ENCODE measurements at regions not wholly inside any gene's neighbourhood (a gene's known extent, or its start where the extent isn't known, plus 50 kb on each side); places are given as distances from the start of the nearest gene placed in this dataset.

DNA sequence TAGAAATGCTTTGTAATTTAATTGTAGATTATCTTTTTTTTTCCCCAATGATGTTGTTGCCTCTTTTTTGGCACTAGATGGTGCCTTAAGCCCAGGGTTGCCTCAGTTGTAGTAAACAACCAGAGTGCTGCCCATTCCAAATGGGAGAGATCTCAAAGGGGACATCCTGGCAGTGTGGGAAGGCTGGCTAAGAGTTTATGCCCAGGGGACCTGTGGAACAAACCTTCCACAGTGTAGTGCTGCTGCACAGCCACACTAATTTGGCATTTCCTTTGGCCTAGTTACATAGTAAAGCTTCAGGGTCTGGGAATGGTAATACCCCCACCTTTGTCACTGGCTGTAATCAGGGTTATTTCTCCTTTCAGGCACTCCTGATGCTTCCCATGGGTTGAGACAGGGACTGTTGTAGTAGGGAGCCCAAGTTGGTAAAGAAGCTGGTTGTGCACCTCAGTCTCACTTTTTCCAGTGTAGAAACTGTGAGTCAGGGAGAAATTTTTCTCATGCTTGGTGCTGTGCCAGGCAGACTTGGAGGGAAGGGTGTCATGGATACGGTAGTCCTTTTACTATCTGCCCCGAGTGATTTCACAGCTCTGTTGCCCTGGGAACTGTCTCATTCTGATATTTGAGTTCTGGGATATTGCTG lies 177.8 kb upstream of the ECI2 start:
- DNase-seq: peak; percentile 54

DNA sequence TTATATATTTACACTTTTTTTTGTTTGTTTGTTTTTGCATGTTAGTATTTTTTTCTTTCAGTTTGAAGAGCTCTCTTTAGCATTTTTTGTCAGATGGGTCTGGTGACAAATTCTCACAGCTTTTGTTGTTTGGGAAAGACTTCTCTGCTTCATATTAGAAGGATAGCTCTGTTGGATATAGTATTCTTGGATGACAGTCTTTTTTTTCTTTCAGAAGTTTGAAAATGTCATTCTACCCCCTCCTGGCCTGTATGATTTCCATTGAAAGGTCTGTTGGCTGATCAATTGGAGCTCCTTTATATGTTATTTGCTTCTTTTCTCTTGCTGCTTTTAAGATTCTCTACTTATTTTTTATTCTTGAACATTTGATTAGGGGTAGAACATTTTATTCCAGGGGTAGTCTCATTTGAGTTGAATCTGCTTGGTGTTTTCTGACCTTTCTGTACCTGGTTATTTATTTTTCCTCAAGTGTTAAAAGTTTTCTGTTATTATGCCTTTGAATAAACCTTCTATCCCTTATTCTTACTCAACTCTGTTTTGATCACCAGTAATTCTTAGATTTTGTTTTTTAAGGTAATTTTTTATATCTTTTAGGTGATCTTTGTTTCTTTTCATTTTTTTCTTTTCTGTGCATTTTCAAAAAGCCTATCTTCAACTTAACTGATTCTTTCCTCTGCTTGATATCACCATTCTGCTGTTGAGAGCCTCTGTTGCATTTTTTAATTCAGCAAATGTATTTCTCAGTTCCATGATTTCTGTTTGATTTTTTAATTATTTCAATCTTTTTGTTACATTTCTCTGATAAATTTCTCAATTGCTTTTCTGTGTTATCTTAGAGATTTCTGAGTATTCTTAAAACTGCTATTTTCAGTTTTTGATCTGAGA lies 176.8 kb upstream of the ECI2 start:
- no peak for DNase-seq

GRCh38 chr6:4309540-4309939 lies 174.2 kb upstream of the ECI2 start:
- DNase-seq: no peak

GRCh38 chr6:4308364-4308763 lies 173.0 kb upstream of the ECI2 start:
- no peak for DNase-seq

DNA sequence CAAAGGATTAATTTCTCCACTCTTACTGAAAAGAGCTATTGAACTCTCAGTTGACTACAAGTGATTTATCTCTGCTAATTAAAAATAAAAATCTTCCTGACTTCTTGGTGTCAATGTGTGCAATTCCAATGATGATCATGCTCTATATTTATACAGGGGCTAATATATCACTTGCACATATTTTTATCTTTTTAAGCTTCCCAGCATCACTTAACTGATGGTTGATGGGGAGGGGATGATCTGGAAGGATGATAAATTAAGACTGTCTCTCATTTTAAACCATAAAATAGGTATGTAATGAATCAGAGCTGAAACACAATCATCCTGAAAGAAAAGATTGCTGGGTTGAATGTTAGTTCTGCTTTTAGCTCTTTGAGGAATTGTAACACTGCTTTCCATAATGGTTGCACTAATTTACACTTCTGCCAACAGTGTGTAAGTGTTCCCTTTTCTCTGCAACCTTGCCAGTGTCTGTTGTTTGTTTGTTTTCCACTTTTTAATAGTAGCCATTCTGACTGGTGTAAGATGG lies 169.6 kb upstream of the ECI2 start:
- no peak for DNase-seq

DNA sequence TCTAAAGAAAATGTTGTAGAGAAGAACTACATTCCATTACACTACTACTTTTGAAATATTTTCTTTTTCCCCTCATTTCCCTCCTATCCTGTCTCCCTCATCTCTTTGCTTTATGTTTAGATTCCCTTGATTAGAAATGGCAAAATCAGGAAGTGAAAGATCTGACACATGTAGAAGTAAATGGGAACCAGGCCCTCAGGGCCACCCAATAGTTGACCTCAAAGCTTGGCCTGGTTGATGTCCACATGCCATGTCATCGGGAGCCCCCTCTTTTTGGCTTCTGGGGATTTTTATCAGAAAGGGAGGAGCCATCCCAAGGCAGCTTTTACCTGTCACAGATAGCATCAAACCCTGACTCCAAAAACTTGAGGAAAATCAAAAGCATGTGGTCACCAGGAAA lies 168.3 kb upstream of the ECI2 start:
- no peak for DNase-seq

- DNase-seq: no peak
These were observed 167.1 kb upstream of the ECI2 start for GRCh38 chr6:4302524-4302923.

DNA sequence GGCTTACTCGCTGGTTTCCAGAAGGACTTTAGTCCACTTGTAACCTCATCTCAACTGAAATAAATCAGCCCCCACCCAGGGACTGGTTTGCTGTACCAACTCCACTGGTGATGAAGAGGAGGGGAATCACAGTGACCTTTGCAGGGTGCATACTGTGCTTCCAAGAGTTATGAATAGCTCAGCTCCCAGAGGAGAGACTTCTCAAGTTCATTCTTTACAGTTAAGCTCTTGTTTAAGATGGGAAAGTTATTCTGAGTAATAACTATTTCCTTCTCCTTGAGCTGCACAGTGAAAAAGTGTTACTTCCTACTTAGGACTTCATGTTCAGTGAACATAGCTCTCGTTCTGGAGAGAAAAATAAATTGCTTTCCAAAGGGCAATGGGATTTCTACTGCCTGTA lies 166.5 kb upstream of the ECI2 start:
- DNase-seq: no peak

DNA sequence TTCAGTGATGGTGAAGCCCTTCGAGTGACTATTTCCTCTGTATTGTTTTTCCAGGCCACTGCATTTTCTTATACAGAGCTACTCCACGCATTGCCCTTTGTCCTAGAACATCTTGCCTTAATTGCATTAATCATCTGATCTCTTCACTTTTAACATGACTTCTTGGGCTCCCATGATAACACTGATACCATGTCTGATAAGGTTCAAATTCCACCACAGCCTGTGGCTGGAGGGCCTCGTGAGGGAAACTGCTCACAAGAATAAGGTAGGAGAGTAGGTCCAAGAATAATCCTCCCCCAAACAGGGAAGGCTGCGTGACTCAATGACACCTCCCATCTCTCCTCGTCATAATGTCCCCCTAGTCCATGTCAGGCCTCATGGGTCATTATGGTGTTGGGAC lies 165.5 kb upstream of the ECI2 start:
- no peak for DNase-seq

DNA sequence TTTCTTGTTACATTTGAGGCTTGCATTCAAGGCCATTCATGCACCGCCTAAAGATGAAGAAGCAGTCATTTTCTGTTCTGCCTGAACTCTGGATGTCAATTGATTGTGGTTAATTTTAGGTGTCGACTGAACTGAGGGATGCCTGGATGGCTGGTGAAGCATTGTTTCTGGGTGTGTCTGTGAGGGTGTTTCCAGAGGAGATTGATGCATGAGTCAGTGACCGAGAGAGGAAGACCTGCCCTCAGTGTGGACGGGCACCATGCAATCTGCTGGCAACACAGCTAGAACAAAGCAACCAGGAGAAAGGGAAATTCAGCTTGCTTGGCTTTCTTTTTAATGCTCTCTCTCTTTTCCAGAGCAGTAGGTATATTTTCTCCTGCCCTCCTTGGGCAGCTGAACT lies 164.1 kb upstream of the ECI2 start:
- DNase-seq: no peak

DNA sequence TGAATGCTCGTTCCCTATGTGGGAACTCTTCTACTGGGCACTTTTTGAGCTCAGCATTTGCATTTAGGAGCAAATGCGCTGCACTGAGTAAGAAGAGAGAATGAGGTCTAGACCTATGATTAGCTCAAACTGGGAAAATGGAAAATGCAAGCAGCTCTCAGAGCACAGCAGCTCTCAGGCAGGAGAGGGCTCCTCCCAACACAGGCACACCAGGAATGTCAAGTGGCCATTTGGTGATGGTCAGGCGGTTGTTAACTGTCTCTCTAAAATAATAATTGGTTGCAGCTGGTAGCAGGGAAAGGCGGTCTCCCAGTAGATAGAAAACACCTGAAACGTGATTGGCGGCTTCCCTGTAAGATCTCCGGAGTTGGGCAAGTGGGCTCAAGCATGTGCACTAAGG lies 162.0 kb upstream of the ECI2 start:
- no peak for DNase-seq

GRCh38 chr6:4296552-4296951 lies 161.2 kb upstream of the ECI2 start:
- no peak for DNase-seq

GRCh38 chr6:4295783-4296155 lies 160.4 kb upstream of the ECI2 start:
- DNase-seq: no peak

DNA sequence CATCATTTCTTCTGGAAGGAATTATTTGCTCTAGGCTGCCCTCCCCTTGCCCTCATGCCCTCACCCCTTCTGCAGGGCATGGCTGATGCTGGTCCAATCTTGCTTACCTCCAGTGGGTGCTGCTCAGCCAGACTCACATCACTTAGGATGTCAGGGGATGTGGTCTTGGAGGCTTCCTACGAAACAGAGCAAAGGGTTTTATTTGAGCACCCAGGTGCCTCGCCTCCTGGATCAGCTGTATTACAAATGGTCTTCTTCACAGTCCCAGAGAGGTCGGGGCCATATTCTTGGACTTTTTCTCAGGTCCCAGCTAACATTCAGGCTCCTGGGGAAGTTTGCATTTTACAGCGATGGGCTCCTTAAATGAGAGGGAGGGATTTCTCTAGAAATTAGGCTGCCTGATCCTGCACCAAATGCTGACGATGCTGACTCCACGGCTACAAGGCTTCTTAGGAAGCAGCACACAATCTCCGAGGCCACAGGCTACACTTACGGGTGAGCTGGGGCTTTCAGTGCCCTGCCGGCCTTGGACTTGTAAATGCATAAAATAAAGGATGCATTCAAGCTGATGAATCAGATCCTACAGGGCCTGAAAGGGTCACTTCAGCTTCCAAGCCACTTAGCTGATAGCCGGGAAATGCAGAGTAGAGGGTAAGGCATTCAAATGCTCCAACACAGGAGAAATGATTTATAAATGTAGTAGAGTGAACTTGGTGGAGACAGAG lies 159.8 kb upstream of the ECI2 start:
- no peak for DNase-seq

DNA sequence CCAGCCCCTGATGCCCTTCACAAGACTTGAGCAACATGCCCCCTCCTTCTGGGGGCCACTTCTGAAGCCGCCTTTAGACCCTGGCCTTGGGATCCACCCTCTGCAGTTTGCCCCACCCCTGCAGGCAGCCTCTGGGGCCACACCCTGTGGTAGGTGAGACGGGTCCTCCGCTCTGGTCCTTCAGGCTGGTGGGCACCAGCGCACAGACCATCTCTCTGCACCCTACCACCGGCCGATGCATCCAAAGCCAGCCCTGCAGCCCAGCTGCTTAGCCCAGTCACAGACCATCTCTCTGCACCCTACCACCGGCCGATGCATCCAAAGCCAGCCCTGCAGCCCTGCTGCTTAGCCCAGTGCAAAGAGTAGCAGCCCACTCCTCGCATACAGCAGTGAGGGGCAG lies 159.3 kb upstream of the ECI2 start:
- no peak for DNase-seq

GRCh38 chr6:4291453-4292403 lies 156.4 kb upstream of the ECI2 start:
- DNase-seq: no peak

- DNase-seq: no peak
These were observed 154.5 kb upstream of the ECI2 start for GRCh38 chr6:4289770-4290320.

GRCh38 chr6:4287811-4288244 lies 152.5 kb upstream of the ECI2 start:
- DNase-seq: no peak

GRCh38 chr6:4287372-4287771 lies 152.0 kb upstream of the ECI2 start:
- DNase-seq: no peak

- no peak for DNase-seq
These were observed 147.6 kb upstream of the ECI2 start for GRCh38 chr6:4282926-4283325.

- no peak for DNase-seq
These were observed 146.2 kb upstream of the ECI2 start for GRCh38 chr6:4281341-4282293.

Data from GOT3 (cell line).